ENCODE measurements at regions not wholly inside any gene's neighbourhood (a gene's known extent, or its start where the extent isn't known, plus 50 kb on each side); places are given as distances from the start of the nearest gene placed in this dataset.

- FAIRE-seq: no peak
- no peak for DNase-seq (ENCODE audit: low read depth)
Measured at GRCh38 chr1:208393416-208393815, 149.2 kb upstream of the PLXNA2 start.

DNA sequence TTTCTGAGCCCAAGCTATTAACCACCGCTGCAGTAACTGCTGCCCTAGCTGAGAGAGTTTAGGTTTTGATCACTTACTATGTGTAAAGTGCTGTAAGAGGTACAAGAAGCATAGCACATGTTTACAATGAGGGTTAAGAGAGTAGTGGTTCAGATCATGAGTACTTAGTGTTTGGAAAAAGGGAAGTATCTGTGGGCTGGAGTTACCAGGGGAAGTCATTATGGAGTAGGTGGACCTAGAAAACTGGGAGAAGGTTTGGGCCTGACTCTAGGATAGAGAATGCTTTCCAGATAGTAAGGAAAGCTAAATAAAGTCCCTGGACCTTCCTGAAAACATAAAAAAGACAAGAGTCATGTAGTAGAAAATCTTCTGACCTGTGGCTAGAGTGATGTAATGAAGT, 149.6 kb upstream of the PLXNA2 start:
- Histone ChIP-seq H4K20me1 (ENCODE audit: insufficient read depth, low read length) (no peaks in the 10 kb centered on the region), H2AFZ (ENCODE audit: low read depth, low read length) (no peak overlapping the region), H3K27ac (ENCODE audit: low read depth, low read length) (no peak overlapping the region), H3K9ac (ENCODE audit: low read length) (no peak overlapping the region), H3K4me2 (ENCODE audit: low read length) (no peak overlapping the region), H3K79me2 (ENCODE audit: insufficient read depth, low read length) (no peaks in the 10 kb centered on the region), H3K4me1 (ENCODE audit: insufficient read depth, low read length) (no peaks in the 10 kb centered on the region), H3K4me3 (ENCODE audit: insufficient read depth, low read depth, low read length) (no peak overlapping the region), H3K9me3 (ENCODE audit: insufficient read depth, low read depth, low read length) (no peaks in the 10 kb centered on the region), H3K27me3 (ENCODE audit: insufficient read depth, low read length) (no peaks in the 10 kb centered on the region), H3K36me3 (ENCODE audit: insufficient read depth, low read length) (no peaks in the 10 kb centered on the region)
- Mint-ChIP-seq H3K27me3 (ENCODE audit: low read depth, unreplicated experiment) (no peaks in the 10 kb centered on the region), H3K27ac (ENCODE audit: unreplicated experiment) (no peak overlapping the region), H3K4me3 (ENCODE audit: unreplicated experiment) (no peak overlapping the region), H3K4me1 (ENCODE audit: low read depth, unreplicated experiment) (no peaks in the 10 kb centered on the region), H3K36me3 (ENCODE audit: low read depth, unreplicated experiment) (no peaks in the 10 kb centered on the region), H3K9me3 (ENCODE audit: unreplicated experiment) (no peaks in the 10 kb centered on the region)
- FAIRE-seq (no peak), DNase-seq (ENCODE audit: low read depth) (no peak)
- TF ChIP-seq, protein P1, sequence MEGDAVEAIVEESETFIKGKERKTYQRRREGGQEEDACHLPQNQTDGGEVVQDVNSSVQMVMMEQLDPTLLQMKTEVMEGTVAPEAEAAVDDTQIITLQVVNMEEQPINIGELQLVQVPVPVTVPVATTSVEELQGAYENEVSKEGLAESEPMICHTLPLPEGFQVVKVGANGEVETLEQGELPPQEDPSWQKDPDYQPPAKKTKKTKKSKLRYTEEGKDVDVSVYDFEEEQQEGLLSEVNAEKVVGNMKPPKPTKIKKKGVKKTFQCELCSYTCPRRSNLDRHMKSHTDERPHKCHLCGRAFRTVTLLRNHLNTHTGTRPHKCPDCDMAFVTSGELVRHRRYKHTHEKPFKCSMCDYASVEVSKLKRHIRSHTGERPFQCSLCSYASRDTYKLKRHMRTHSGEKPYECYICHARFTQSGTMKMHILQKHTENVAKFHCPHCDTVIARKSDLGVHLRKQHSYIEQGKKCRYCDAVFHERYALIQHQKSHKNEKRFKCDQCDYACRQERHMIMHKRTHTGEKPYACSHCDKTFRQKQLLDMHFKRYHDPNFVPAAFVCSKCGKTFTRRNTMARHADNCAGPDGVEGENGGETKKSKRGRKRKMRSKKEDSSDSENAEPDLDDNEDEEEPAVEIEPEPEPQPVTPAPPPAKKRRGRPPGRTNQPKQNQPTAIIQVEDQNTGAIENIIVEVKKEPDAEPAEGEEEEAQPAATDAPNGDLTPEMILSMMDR (IDR thresholded peaks at IDR 0.05; ENCODE audit: insufficient read depth, low read depth, low read length): no peak
- no peak for TF ChIP-seq EZH2 (IDR thresholded peaks at IDR 0.05; ENCODE audit: insufficient read depth, low read length)

More at GRCh38 chr1:208393416-208393815, 149.2 kb upstream of the PLXNA2 start:
- Histone ChIP-seq H2AFZ (ENCODE audit: low read depth, low read length) (no peak overlapping the region), H3K36me3 (ENCODE audit: insufficient read depth, low read length) (no peaks in the 10 kb centered on the region), H3K4me3 (ENCODE audit: insufficient read depth, low read depth, low read length) (no peak overlapping the region), H3K79me2 (ENCODE audit: insufficient read depth, low read length) (no peaks in the 10 kb centered on the region), H3K4me2 (ENCODE audit: low read length) (no peak overlapping the region), H3K27ac (ENCODE audit: low read depth, low read length) (no peak overlapping the region), H4K20me1 (ENCODE audit: insufficient read depth, low read length) (no peaks in the 10 kb centered on the region), H3K9ac (ENCODE audit: low read length) (no peak overlapping the region), H3K4me1 (ENCODE audit: insufficient read depth, low read length) (no peaks in the 10 kb centered on the region), H3K27me3 (ENCODE audit: insufficient read depth, low read length) (no peaks in the 10 kb centered on the region), H3K9me3 (ENCODE audit: insufficient read depth, low read depth, low read length) (no peaks in the 10 kb centered on the region)
- Mint-ChIP-seq H3K36me3 (ENCODE audit: low read depth, unreplicated experiment) (no peaks in the 10 kb centered on the region), H3K4me3 (ENCODE audit: unreplicated experiment) (no peak overlapping the region), H3K4me1 (ENCODE audit: low read depth, unreplicated experiment) (no peaks in the 10 kb centered on the region), H3K27ac (ENCODE audit: unreplicated experiment) (no peak overlapping the region), H3K27me3 (ENCODE audit: low read depth, unreplicated experiment) (no peaks in the 10 kb centered on the region), H3K9me3 (ENCODE audit: unreplicated experiment) (no peaks in the 10 kb centered on the region)
- TF ChIP-seq EZH2 (IDR thresholded peaks at IDR 0.05; ENCODE audit: insufficient read depth, low read length): no peak
- TF ChIP-seq, protein P1 (IDR thresholded peaks at IDR 0.05; ENCODE audit: insufficient read depth, low read depth, low read length): no peak

DNA sequence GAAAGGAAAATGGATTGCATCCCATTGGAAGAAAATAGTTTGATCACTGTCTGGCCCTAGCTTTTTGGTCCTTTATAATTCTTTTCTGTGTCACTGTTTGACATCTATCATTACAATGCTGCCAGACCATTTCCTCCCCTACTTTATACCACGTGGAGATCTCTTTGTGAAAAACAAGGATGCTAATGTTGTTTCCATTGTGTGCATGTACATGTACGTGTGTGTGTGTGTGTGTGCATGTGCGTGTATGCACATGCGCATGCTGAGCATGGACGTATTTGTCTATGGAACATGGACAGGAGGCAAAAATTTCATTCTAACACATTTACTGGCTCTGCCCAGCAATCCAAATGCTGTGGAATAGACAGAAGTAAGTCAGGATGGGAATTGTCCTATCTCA, 153.1 kb upstream of the PLXNA2 start:
- no peaks in the 10 kb centered on the region for H3K4me1 Mint-ChIP-seq (ENCODE audit: low read depth, unreplicated experiment)
- H4K20me1 ChIP-seq (ENCODE audit: insufficient read depth, low read length): no peaks in the 10 kb centered on the region
- H3K9me3 Mint-ChIP-seq (ENCODE audit: unreplicated experiment): no peaks in the 10 kb centered on the region
- FAIRE-seq (no peak), DNase-seq (ENCODE audit: low read depth) (no peak)
- no peaks in the 10 kb centered on the region for H3K9me3 ChIP-seq (ENCODE audit: insufficient read depth, low read depth, low read length)
- H3K27me3 ChIP-seq (ENCODE audit: insufficient read depth, low read length): no peaks in the 10 kb centered on the region
- H3K36me3 Mint-ChIP-seq (ENCODE audit: low read depth, unreplicated experiment): no peaks in the 10 kb centered on the region
- H3K27ac ChIP-seq (ENCODE audit: low read depth, low read length): no peak overlapping the region
- H3K36me3 ChIP-seq (ENCODE audit: insufficient read depth, low read length): no peaks in the 10 kb centered on the region
- no peak overlapping the region for H3K4me2 ChIP-seq (ENCODE audit: low read length)
- H3K79me2 ChIP-seq (ENCODE audit: insufficient read depth, low read length): no peaks in the 10 kb centered on the region
- H3K9ac ChIP-seq (ENCODE audit: low read length): no peak overlapping the region
- no peak for TF ChIP-seq EZH2 (IDR thresholded peaks at IDR 0.05; ENCODE audit: insufficient read depth, low read length)
- TF ChIP-seq, protein P1 (IDR thresholded peaks at IDR 0.05; ENCODE audit: insufficient read depth, low read depth, low read length): no peak
- H3K4me1 ChIP-seq (ENCODE audit: insufficient read depth, low read length): no peaks in the 10 kb centered on the region
- H3K27me3 Mint-ChIP-seq (ENCODE audit: low read depth, unreplicated experiment): no peaks in the 10 kb centered on the region
- H2AFZ ChIP-seq (ENCODE audit: low read depth, low read length): no peak overlapping the region
- no peak overlapping the region for H3K27ac Mint-ChIP-seq (ENCODE audit: unreplicated experiment)
- no peak overlapping the region for H3K4me3 Mint-ChIP-seq (ENCODE audit: unreplicated experiment)
- no peak overlapping the region for H3K4me3 ChIP-seq (ENCODE audit: insufficient read depth, low read depth, low read length)
